Hepatocyte (in vitro differentiated cells): ENCODE measurements at regions not wholly inside any gene's neighbourhood (a gene's known extent, or its start where the extent isn't known, plus 50 kb on each side); places are given as distances from the start of the nearest gene placed in this dataset.

Source experiments
- CTCF ChIP-seq: fragments of 200-600 bp; sonication (generic); IDR thresholded peaks from 2 replicates; pipeline ENCODE4 v1.5.1; 2016; ENCODE audit warnings: antibody characterized with exemption, mild to moderate bottlenecking; ENCODE audit not compliant: poor library complexity
- EZH2 ChIP-seq: fragments of 200-600 bp; sonication (generic); IDR thresholded peaks from 2 replicates; pipeline ENCODE4 v1.6.1; 2016; ENCODE audit warnings: antibody characterized with exemption, mild to moderate bottlenecking, borderline replicate concordance

GRCh38 chr4:160296476-160296875 is 1193.6 kb downstream of the RAPGEF2 start:
- TF ChIP-seq CTCF (no peak), EZH2 (no peak)
